HTR-8/SVneo (cell line): ENCODE measurements at regions not wholly inside any gene's neighbourhood (a gene's known extent, or its start where the extent isn't known, plus 50 kb on each side); places are given as distances from the start of the nearest gene placed in this dataset.
A peak's percentile ranks its signal among the peaks of the same experiment; 100 is the strongest.
"Not testable (repeated sequence)": the region's sequence is repeated elsewhere in the genome, so short reads cannot be mapped to it uniquely, and the experiment has no call there.

Source experiments
- DNase-seq: peaks from one replicate; pipeline ENCODE4 v3.0.0; 2011; ENCODE audit warnings: low spot score, mixed read lengths; ENCODE audit not compliant: insufficient read length
- FAIRE-seq: peaks from 2 replicates; lab custom pipeline; 2011; peaks lifted over from hg19 to GRCh38; lab: Jason Lieb, UNC

GRCh38 chr9:71514344-71514975 lies 253.9 kb downstream of the CEMIP2 start:
- FAIRE-seq (no peak), DNase-seq (no peak)

- DNase-seq (no peak), FAIRE-seq (no peak)
These were observed 259.3 kb downstream of the CEMIP2 start for GRCh38 chr9:71509054-71509453.

- FAIRE-seq: not testable (repeated sequence)
These were observed 260.2 kb downstream of the CEMIP2 start for GRCh38 chr9:71508141-71508540.

GRCh38 chr9:71506821-71507220 lies 261.5 kb downstream of the CEMIP2 start:
- no peak for FAIRE-seq
- DNase-seq: no peak

More at GRCh38 chr9:71508141-71508540, 260.2 kb downstream of the CEMIP2 start:
- DNase-seq: not testable (repeated sequence)

GRCh38 chr9:71504636-71505035 lies 263.7 kb downstream of the CEMIP2 start:
- no peak for FAIRE-seq
- DNase-seq: no peak

GRCh38 chr9:71498691-71499090 lies 269.6 kb downstream of the CEMIP2 start:
- FAIRE-seq (no peak), DNase-seq (no peak)

- FAIRE-seq (no peak), DNase-seq (no peak)
These were observed 277.5 kb downstream of the CEMIP2 start for GRCh38 chr9:71490810-71491209.

- DNase-seq: no peak
- no peak for FAIRE-seq
These were observed 281.3 kb downstream of the CEMIP2 start for GRCh38 chr9:71487061-71487460.

- FAIRE-seq: no peak
- no peak for DNase-seq
These were observed 283.0 kb downstream of the CEMIP2 start for GRCh38 chr9:71485326-71485725.

- DNase-seq (no peak), FAIRE-seq (no peak)
These were observed 284.9 kb downstream of the CEMIP2 start for GRCh38 chr9:71483436-71483835.

GRCh38 chr9:71479621-71480020 lies 288.7 kb downstream of the CEMIP2 start:
- no peak for FAIRE-seq
- DNase-seq: no peak

- FAIRE-seq (no peak), DNase-seq (no peak)
These were observed 295.9 kb downstream of the CEMIP2 start for GRCh38 chr9:71472400-71472799.

- FAIRE-seq (no peak), DNase-seq (no peak)
These were observed 302.9 kb downstream of the CEMIP2 start for GRCh38 chr9:71465392-71465791.

GRCh38 chr9:71459082-71459481 lies 309.2 kb downstream of the CEMIP2 start:
- DNase-seq (no peak), FAIRE-seq (no peak)

- DNase-seq (peak; percentile 12), FAIRE-seq (no peak)
These were observed 321.6 kb downstream of the CEMIP2 start for GRCh38 chr9:71446473-71447411.

- DNase-seq (no peak), FAIRE-seq (no peak)
These were observed 322.2 kb downstream of the CEMIP2 start for GRCh38 chr9:71446106-71446472.

GRCh38 chr9:71442937-71443336 lies 321.5 kb upstream of the TRPM3 start:
- FAIRE-seq (no peak), DNase-seq (no peak)

- FAIRE-seq (no peak), DNase-seq (no peak)
These were observed 319.8 kb upstream of the TRPM3 start for GRCh38 chr9:71441266-71441665.

- FAIRE-seq: no peak
- DNase-seq: no peak
These were observed 310.5 kb upstream of the TRPM3 start for GRCh38 chr9:71431931-71432330.

GRCh38 chr9:71407341-71407740 lies 285.9 kb upstream of the TRPM3 start:
- not testable (repeated sequence) for FAIRE-seq, DNase-seq

- FAIRE-seq (no peak), DNase-seq (no peak)
These were observed 281.7 kb upstream of the TRPM3 start for GRCh38 chr9:71403106-71403505.
